ENCODE measurements at regions not wholly inside any gene's neighbourhood (a gene's known extent, or its start where the extent isn't known, plus 50 kb on each side); places are given as distances from the start of the nearest gene placed in this dataset.
"Not testable (repeated sequence)": the region's sequence is repeated elsewhere in the genome, so short reads cannot be mapped to it uniquely, and the experiment has no call there.

- no peaks in the 10 kb centered on the region for H3K4me1 ChIP-seq
- no peak overlapping the region for H3K27ac ChIP-seq
- no peak for TF ChIP-seq CTCF (IDR thresholded peaks at IDR 0.05)
- no peak overlapping the region for H3K4me3 ChIP-seq
- 64 to 86% (median 73%) methylated on average over 10 to 33 of the region's 33 CpGs for WGBS, 3 donors
- H3K36me3 ChIP-seq (ENCODE audit: insufficient read depth in 1 of 2, low read depth in 1 of 2), result no peaks in the 10 kb centered on the region
- intact Hi-C loops (cut with DNase I), result no loop called here
- H3K27me3 ChIP-seq (ENCODE audit: insufficient read depth in 3 of 3, low read length in 2 of 3), result no peaks in the 10 kb centered on the region
- DNase-seq, result no peak
- no peak for ATAC-seq
- no peaks in the 10 kb centered on the region for H3K9me3 ChIP-seq
These were observed 506.0 kb downstream of the ZNF37A start for GRCh38 chr10:38600146-38600545.

GRCh38 chr10:38600696-38601095 lies 506.6 kb downstream of the ZNF37A start:
- Histone ChIP-seq H3K4me1 (no peaks in the 10 kb centered on the region), H3K9me3 (no peaks in the 10 kb centered on the region), H3K36me3 (ENCODE audit: insufficient read depth in 1 of 2, low read depth in 1 of 2) (no peaks in the 10 kb centered on the region), H3K4me3 (no peak overlapping the region), H3K27ac (no peak overlapping the region), H3K27me3 (ENCODE audit: insufficient read depth in 3 of 3, low read length in 2 of 3) (no peaks in the 10 kb centered on the region)
- WGBS, 3 donors, result 64 to 69% (median 66%) methylated on average over 8 to 46 of the region's 46 CpGs
- TF ChIP-seq CTCF (IDR thresholded peaks at IDR 0.05), result no peak
- ATAC-seq (no peak), DNase-seq (no peak)
- intact Hi-C loops (cut with DNase I), result no loop called here

- H3K4me3 ChIP-seq; H3K4me1 ChIP-seq; DNase-seq; H3K27me3 ChIP-seq (ENCODE audit: insufficient read depth in 3 of 3, low read length in 2 of 3); H3K9me3 ChIP-seq; H3K27ac ChIP-seq; intact Hi-C loops (cut with DNase I); ATAC-seq; H3K36me3 ChIP-seq (ENCODE audit: insufficient read depth in 1 of 2, low read depth in 1 of 2): not testable (repeated sequence)
- 94 to 98% (median 95%) methylated on average over 6 to 7 of the region's 7 CpGs for WGBS, 3 donors
These were observed 509.5 kb downstream of the ZNF37A start for GRCh38 chr10:38603681-38604080.

GRCh38 chr10:38604477-38604876 lies 510.3 kb downstream of the ZNF37A start:
- WGBS, 3 donors, result 76 to 90% (median 90%) methylated on average over 4 to 15 of the region's 16 CpGs
- H3K36me3 ChIP-seq (ENCODE audit: insufficient read depth in 1 of 2, low read depth in 1 of 2); intact Hi-C loops (cut with DNase I); H3K27ac ChIP-seq; DNase-seq; H3K4me1 ChIP-seq; H3K4me3 ChIP-seq; ATAC-seq; H3K27me3 ChIP-seq (ENCODE audit: insufficient read depth in 3 of 3, low read length in 2 of 3); H3K9me3 ChIP-seq: not testable (repeated sequence)

- TF ChIP-seq CTCF (IDR thresholded peaks at IDR 0.05), result no peak
- intact Hi-C loops (cut with DNase I), result no loop called here
- no peak overlapping the region for H3K4me3 ChIP-seq
- no peaks in the 10 kb centered on the region for H3K27me3 ChIP-seq (ENCODE audit: insufficient read depth in 3 of 3, low read length in 2 of 3)
- H3K4me1 ChIP-seq, result no peaks in the 10 kb centered on the region
- WGBS, 3 donors, result 54 to 83% (median 78%) methylated on average over 5 to 17 of the region's 17 CpGs
- ATAC-seq, result no peak
- no peak overlapping the region for H3K27ac ChIP-seq
- no peaks in the 10 kb centered on the region for H3K36me3 ChIP-seq (ENCODE audit: insufficient read depth in 1 of 2, low read depth in 1 of 2)
- DNase-seq, result peak in 1 of 2 donors; percentile 43
- H3K9me3 ChIP-seq, result no peaks in the 10 kb centered on the region
These were observed 511.1 kb downstream of the ZNF37A start for GRCh38 chr10:38605153-38605661.

- WGBS, 3 donors, result 67 to 77% (median 71%) methylated on average over 20 of the region's 20 CpGs
- ATAC-seq; H3K4me1 ChIP-seq; DNase-seq; H3K36me3 ChIP-seq (ENCODE audit: insufficient read depth in 1 of 2, low read depth in 1 of 2); H3K27ac ChIP-seq; H3K4me3 ChIP-seq; H3K9me3 ChIP-seq; intact Hi-C loops (cut with DNase I); H3K27me3 ChIP-seq (ENCODE audit: insufficient read depth in 3 of 3, low read length in 2 of 3): not testable (repeated sequence)
These were observed 521.5 kb downstream of the ZNF37A start for GRCh38 chr10:38615596-38615995.

- H3K4me1 ChIP-seq; DNase-seq; intact Hi-C loops (cut with DNase I); H3K4me3 ChIP-seq; H3K36me3 ChIP-seq (ENCODE audit: insufficient read depth in 1 of 2, low read depth in 1 of 2); H3K9me3 ChIP-seq; H3K27me3 ChIP-seq (ENCODE audit: insufficient read depth in 3 of 3, low read length in 2 of 3); ATAC-seq; H3K27ac ChIP-seq: not testable (repeated sequence)
- WGBS, 3 donors, result 14 to 23% (median 21%) methylated on average over 1 of the region's 1 CpG
These were observed 525.7 kb downstream of the ZNF37A start for GRCh38 chr10:38619831-38620230.

- H3K4me3 ChIP-seq; H3K27ac ChIP-seq; H3K9me3 ChIP-seq; H3K36me3 ChIP-seq (ENCODE audit: insufficient read depth in 1 of 2, low read depth in 1 of 2); DNase-seq; intact Hi-C loops (cut with DNase I); H3K27me3 ChIP-seq (ENCODE audit: insufficient read depth in 3 of 3, low read length in 2 of 3); H3K4me1 ChIP-seq; ATAC-seq: not testable (repeated sequence)
- 84 to 85% (median 85%) methylated on average over 21 of the region's 21 CpGs for WGBS, 3 donors
These were observed 541.5 kb downstream of the ZNF37A start for GRCh38 chr10:38635650-38636049.

All from psoas muscle (tissue), 7 donors.